Neural crest cell (in vitro differentiated cells): ENCODE measurements at regions not wholly inside any gene's neighbourhood (a gene's known extent, or its start where the extent isn't known, plus 50 kb on each side); places are given as distances from the start of the nearest gene placed in this dataset.

ENCODE experiments used
- DNase-seq: peaks from one replicate; pipeline ENCODE4 v3.0.0; 2021; ENCODE audit warnings: low read depth, mixed read lengths, low spot score
- H3K27ac Mint-ChIP-seq: one replicate; pipeline ENCODE4 v1.8.0; 2021; ENCODE audit warnings: mild to moderate bottlenecking, mixed read lengths; ENCODE audit not compliant: unreplicated experiment
- H3K27me3 Mint-ChIP-seq: 2 replicates; pipeline ENCODE4 v1.8.0; 2021; ENCODE audit warnings: low read depth, mild to moderate bottlenecking, mixed read lengths
- H3K36me3 Mint-ChIP-seq: 2 replicates; pipeline ENCODE4 v1.8.0; 2021; ENCODE audit warnings: low read depth, mild to moderate bottlenecking, mixed read lengths
- H3K4me1 Mint-ChIP-seq: 2 replicates; pipeline ENCODE4 v1.8.0; 2021; ENCODE audit warnings: mixed read lengths
- H3K4me3 Mint-ChIP-seq: one replicate; pipeline ENCODE4 v1.8.0; 2021; ENCODE audit warnings: mild to moderate bottlenecking, mixed read lengths
- H3K9me3 Mint-ChIP-seq: 2 replicates; pipeline ENCODE4 v1.8.0; 2021; ENCODE audit warnings: mixed read lengths
- TF ChIP-seq, protein P1 (sequence below): fragments of 200-600 bp; sonication (generic); conservative IDR thresholded peaks from 2 replicates; pipeline ENCODE4 v1.5.0; 2021; ENCODE audit warnings: antibody characterized with exemption, mild to moderate bottlenecking

DNA sequence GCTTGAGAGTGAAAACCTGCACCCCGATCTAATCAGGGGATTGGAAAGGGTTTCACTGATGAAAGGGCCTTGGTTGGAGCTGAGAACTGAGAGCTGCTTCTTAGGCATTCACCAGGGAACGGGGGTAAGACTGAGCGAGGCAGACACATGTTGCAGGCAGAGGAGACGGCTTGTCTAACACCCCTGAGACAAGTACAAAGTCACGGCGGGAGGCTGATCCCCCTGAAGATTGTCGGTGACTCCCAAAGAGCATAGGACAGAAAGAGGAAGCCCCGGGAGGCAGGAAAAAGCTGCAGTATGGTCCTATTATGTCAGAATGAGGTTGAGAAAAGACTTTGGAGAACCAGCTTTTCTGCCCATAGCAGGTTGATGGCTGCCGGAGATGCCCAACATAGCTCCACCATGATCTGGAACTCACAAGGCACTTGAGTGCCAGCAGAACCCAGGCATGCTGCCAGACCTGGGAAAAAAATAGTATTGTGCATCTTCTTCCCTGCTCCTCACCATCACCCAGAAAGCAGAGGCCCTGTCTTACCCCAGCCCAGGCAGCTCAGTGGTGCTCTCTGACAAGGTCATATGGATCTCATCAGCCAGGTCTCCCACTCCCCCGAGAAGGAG is 463.9 kb upstream of the PROX1 start:
- TF ChIP-seq, protein P1, sequence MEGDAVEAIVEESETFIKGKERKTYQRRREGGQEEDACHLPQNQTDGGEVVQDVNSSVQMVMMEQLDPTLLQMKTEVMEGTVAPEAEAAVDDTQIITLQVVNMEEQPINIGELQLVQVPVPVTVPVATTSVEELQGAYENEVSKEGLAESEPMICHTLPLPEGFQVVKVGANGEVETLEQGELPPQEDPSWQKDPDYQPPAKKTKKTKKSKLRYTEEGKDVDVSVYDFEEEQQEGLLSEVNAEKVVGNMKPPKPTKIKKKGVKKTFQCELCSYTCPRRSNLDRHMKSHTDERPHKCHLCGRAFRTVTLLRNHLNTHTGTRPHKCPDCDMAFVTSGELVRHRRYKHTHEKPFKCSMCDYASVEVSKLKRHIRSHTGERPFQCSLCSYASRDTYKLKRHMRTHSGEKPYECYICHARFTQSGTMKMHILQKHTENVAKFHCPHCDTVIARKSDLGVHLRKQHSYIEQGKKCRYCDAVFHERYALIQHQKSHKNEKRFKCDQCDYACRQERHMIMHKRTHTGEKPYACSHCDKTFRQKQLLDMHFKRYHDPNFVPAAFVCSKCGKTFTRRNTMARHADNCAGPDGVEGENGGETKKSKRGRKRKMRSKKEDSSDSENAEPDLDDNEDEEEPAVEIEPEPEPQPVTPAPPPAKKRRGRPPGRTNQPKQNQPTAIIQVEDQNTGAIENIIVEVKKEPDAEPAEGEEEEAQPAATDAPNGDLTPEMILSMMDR: no peak
- DNase-seq: no peak
- H3K27me3 Mint-ChIP-seq: no peaks in the 10 kb centered on the region
- H3K27ac Mint-ChIP-seq: no peak overlapping the region
- H3K9me3 Mint-ChIP-seq: peaks cover 7% of the 10 kb centered on the region
- no peak overlapping the region for H3K4me3 Mint-ChIP-seq
- peaks cover 4% of the 10 kb centered on the region for H3K36me3 Mint-ChIP-seq
- H3K4me1 Mint-ChIP-seq: no peaks in the 10 kb centered on the region

DNA sequence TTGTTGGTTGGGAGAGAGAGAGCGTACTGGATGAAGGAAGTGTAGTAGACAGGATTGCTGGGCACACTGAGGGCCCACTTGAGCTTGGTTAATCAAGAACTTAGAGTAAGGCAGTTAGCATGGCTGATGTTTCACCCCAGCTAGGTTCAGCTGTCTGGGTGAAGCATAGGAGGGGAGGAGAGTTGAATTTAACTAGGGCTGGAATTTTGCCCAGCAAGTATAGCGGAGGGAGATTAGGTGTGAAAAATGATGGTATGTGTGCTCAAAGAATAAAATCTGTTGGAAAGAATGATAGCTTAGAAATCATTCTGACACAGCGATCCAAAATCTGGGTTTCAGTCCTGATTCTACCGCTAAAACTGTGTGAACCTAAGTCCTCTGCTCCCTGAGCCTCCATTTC is 461.5 kb upstream of the PROX1 start:
- H3K9me3 Mint-ChIP-seq: peaks cover 4% of the 10 kb centered on the region
- H3K27me3 Mint-ChIP-seq: no peaks in the 10 kb centered on the region
- peaks cover 4% of the 10 kb centered on the region for H3K36me3 Mint-ChIP-seq
- TF ChIP-seq, protein P1: no peak
- H3K4me1 Mint-ChIP-seq: no peaks in the 10 kb centered on the region
- H3K27ac Mint-ChIP-seq: no peak overlapping the region
- no peak overlapping the region for H3K4me3 Mint-ChIP-seq
- DNase-seq: no peak

DNA sequence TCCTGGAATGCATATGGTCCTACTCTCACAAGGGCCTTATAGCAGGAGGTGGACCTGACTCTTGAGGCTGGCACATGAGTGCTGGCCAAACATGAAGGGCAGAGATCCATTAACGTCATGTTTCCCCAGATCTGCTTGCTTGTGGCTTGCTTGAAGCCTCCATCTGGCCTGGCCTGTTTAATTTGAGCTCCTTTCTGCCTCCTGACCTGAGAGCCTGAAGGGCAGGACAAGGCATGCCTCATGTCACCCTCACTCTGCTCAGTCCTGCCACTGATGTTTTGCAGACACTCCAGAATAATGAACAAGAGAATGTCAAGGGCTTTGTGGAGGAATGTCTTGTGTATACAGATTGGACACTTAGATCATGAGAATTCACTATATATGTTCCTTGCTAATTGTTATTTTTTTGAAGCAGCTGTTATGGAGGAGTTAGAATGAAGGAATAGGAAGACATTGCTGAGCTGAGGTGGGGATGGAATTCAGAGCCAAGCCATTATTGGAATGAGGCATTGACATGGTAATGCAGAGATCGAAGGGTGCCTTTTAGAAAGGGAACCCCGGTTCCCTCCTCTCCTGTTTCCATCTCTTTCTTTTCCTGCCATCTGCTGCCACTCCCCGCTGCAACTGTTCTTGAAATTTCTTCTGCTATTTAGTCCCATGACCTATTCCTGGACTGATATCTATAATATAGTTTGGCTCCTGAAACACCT is 457.0 kb upstream of the PROX1 start:
- no peaks in the 10 kb centered on the region for H3K27me3 Mint-ChIP-seq
- H3K4me3 Mint-ChIP-seq: no peak overlapping the region
- no peaks in the 10 kb centered on the region for H3K9me3 Mint-ChIP-seq
- no peak for DNase-seq
- H3K36me3 Mint-ChIP-seq: no peaks in the 10 kb centered on the region
- H3K4me1 Mint-ChIP-seq: no peaks in the 10 kb centered on the region
- TF ChIP-seq, protein P1: no peak
- H3K27ac Mint-ChIP-seq: no peak overlapping the region

DNA sequence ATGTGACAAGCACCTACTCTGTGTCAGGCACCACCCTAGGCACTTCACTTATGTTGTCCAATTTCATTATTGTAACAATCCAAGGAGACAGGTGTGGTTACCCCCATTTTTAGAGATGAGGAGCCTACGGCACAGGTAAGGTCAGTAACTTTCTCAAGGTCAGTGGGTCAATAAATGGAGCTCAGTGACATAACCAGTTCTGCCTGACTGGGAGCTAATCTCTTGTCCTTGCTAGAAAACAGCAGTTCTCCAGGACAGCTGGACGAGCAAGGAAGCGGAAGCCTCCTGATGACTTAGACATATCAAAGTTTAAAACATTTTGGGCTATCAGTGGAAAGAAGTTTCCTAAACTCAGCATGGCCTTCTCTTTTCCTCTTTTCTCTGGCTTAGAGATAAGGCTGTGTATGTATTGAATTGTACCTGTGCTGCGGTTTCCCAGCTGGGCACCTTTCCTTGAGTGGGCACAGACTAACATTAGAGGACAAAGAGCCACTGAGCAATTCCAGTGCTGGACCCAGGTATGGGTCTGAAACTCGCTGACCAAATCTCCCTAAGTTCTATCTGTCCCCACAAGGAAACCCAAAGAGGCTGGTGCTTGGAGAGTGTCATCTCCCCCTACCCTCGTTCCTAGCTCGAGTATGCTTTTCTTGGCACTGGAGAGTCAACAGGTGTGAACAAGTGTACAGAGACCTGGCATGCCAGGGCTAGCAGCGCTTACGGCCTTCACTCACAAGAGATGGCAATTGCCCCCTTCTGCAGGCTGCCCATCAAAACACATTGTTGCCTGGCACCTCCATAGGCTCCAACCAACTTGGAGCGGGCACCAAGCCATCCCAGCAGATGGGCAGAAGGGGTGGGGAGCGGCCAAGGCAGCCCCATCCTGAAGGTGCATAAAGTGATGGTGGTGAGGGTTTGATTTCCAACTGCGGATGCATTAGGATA is 456.1 kb upstream of the PROX1 start:
- Mint-ChIP-seq H3K9me3 (no peaks in the 10 kb centered on the region), H3K27ac (no peak overlapping the region), H3K27me3 (no peaks in the 10 kb centered on the region), H3K36me3 (no peaks in the 10 kb centered on the region), H3K4me3 (no peak overlapping the region), H3K4me1 (no peaks in the 10 kb centered on the region)
- TF ChIP-seq, protein P1: no peak
- DNase-seq: no peak

DNA sequence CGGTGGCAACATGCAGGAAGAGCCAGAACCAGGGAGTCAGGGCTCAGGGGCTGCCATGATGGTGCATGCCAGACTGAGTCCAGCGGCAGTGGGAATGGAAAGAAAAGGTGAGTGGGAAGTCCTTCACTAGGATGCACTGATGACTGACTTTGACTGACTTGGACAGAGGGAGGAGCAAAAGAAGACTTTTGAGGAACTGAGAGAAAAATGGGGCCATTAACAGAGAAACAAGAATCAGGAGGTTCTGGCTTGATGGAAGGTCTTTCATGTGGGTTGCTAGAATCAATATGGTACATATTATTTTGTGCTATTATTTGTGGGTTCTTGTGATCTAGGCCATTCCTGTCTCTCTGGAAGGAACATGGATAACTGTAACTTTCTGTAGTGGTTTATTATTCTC is 454.6 kb upstream of the PROX1 start:
- TF ChIP-seq, protein P1: no peak
- H3K27me3 Mint-ChIP-seq: no peaks in the 10 kb centered on the region
- H3K4me3 Mint-ChIP-seq: no peak overlapping the region
- H3K27ac Mint-ChIP-seq: no peak overlapping the region
- no peak for DNase-seq
- H3K4me1 Mint-ChIP-seq: no peaks in the 10 kb centered on the region
- H3K36me3 Mint-ChIP-seq: no peaks in the 10 kb centered on the region
- H3K9me3 Mint-ChIP-seq: no peaks in the 10 kb centered on the region
